ENCODE measurements at regions not wholly inside any gene's neighbourhood (a gene's known extent, or its start where the extent isn't known, plus 50 kb on each side); places are given as distances from the start of the nearest gene placed in this dataset.

DNA sequence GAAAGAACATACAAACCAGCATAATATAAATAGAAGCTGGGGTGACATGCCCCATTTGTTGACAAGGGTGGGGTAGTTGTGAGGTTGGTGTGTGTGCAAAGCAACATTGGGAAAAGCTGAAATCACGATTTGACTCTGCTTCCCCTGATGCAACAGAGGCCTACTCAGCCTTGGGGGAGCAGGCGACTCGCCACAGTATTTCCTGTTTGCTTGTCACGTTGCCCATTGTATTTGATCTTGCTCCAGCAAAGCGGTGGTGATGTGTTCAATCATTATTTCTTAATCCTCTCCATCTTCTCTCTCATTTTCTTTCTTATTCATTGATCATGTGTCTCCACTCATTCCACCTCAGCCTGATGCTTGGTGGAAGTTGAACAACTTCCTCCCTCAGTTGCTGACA lies 165.8 kb upstream of the CITED2 start:
- POLR2A ChIA-PET: interaction anchor here in 1 of 2 donors (0.7 to 1.5 kb wide), 2 partner anchors 166 to 218 kb away, joined by 3 to 11 read pairs; partner anchors contain the start of gene CITED2
- Histone ChIP-seq H3K4me3 (ENCODE audit: control insufficient read depth in 1 of 2, extremely low read depth in 1 of 2, low read length in 1 of 2) (no peak overlapping the region), H3K27ac (ENCODE audit: low read length) (peak overlapping the region; percentile 65), H3K36me3 (ENCODE audit: control insufficient read depth in 2 of 2, extremely low read depth in 1 of 2, insufficient read depth in 1 of 2, low read length in 1 of 2) (no peaks in the 10 kb centered on the region), H3K27me3 (replicated peaks in 1 of 2; ENCODE audit: control insufficient read depth in 2 of 2, extremely low read depth in 1 of 2, insufficient read depth in 2 of 2, low read length in 1 of 2) (no peaks in the 10 kb centered on the region), H3K4me1 (ENCODE audit: control insufficient read depth in 1 of 2, extremely low read depth in 1 of 2, insufficient read depth in 2 of 2, low read length in 2 of 2) (peaks cover 14 to 31% of the 10 kb centered on the region in 2 experiments), H3K9me3 (no peaks in the 10 kb centered on the region)
- Mint-ChIP-seq H3K4me1 (peaks cover 22 to 64% (median 42%) of the 10 kb centered on the region in 3 donors), H3K36me3 (no peaks in the 10 kb centered on the region), H3K4me3 (peak overlapping the region in 2 of 3 donors; percentile 25 to 32), H3K27me3 (no peaks in the 10 kb centered on the region), H3K27ac (peak overlapping the region; percentile 90), H3K9me3 (no peaks in the 10 kb centered on the region)
- DNase-seq (peak in 34 of 35 experiments; percentile 15 to 65 (median 34)), ATAC-seq (replicated peaks in 1 of 4) (peak; percentile 82 to 96 (median 88))
- WGBS (ENCODE audit: insufficient coverage): 0% methylated on average over 1 of the region's 5 CpGs
- CTCF ChIA-PET: interaction anchor here in 1 of 2 donors (0.8 to 1.3 kb wide), 2 partner anchors 9 to 553 kb away, joined by 3 to 4 read pairs; no protein-coding TSS in a partner anchor

DNA sequence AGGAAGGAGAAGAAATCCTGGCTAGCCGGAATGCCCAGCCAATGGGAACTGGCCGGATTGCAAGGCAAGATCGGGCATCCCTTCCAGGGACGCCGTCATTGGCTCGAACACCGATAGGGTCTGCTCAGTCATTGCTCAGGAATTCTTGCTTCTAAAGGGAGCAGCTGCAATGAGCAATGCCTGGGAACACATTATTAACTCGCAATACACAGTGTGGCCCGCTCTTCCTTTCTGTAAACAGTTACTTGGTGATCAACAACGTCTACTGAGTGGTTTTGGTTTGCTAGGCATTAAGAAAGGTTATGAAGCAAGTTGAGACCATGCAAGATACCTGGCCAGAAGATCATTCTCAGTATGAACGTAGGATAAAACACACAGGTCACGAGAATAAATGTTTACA lies 165.4 kb upstream of the CITED2 start:
- peak overlapping the region in 1 of 3 donors; percentile 32 for H3K4me3 Mint-ChIP-seq
- peak in 3 of 4 experiments; percentile 23 to 61 (median 41) for ATAC-seq (replicated peaks in 1 of 4)
- WGBS (ENCODE audit: insufficient coverage): 88% methylated on average over 7 of the region's 12 CpGs
- H3K27me3 Mint-ChIP-seq: no peaks in the 10 kb centered on the region
- no peak overlapping the region for H3K4me3 ChIP-seq (ENCODE audit: control insufficient read depth in 1 of 2, extremely low read depth in 1 of 2, low read length in 1 of 2)
- H3K9me3 Mint-ChIP-seq: no peaks in the 10 kb centered on the region
- no peaks in the 10 kb centered on the region for H3K9me3 ChIP-seq
- POLR2A ChIA-PET: interaction anchor here in 1 of 2 donors (0.7 to 1.5 kb wide), 2 partner anchors 165 to 218 kb away, joined by 3 to 11 read pairs; partner anchors contain the start of gene CITED2
- H3K27me3 ChIP-seq (replicated peaks in 1 of 2; ENCODE audit: control insufficient read depth in 2 of 2, extremely low read depth in 1 of 2, insufficient read depth in 2 of 2, low read length in 1 of 2): no peaks in the 10 kb centered on the region
- no peak for DNase-seq
- peaks cover 23 to 63% (median 40%) of the 10 kb centered on the region in 3 donors for H3K4me1 Mint-ChIP-seq
- peak overlapping the region; percentile 65 for H3K27ac ChIP-seq (ENCODE audit: low read length)
- peaks cover 16 to 33% of the 10 kb centered on the region in 2 experiments for H3K4me1 ChIP-seq (ENCODE audit: control insufficient read depth in 1 of 2, extremely low read depth in 1 of 2, insufficient read depth in 2 of 2, low read length in 2 of 2)
- H3K36me3 Mint-ChIP-seq: no peaks in the 10 kb centered on the region
- H3K36me3 ChIP-seq (ENCODE audit: control insufficient read depth in 2 of 2, extremely low read depth in 1 of 2, insufficient read depth in 1 of 2, low read length in 1 of 2): no peaks in the 10 kb centered on the region
- CTCF ChIA-PET: interaction anchor here in 1 of 2 donors (1.3 kb wide), 1 partner anchor 9 kb away, joined by 4 read pairs; no protein-coding TSS in a partner anchor
- H3K27ac Mint-ChIP-seq: peak overlapping the region; percentile 90

DNA sequence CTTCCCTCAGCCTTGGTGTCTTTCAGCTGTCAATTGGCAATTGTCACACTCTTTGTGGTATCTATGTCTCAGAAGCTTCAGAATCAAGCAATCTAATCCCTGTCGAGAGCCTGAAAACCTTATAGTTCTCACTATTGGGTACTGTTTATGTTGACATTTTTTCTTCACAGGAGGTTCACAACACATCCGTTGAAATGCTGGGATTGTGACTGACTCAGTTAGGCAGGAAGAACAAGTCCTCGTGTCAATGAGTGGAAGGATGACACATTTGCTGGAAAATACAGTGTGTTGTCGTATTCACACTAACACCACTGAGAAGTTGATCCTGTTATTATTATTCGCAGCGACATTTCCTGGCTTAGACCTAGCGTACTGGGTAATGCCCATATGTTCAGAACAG lies 163.9 kb upstream of the CITED2 start:
- ChIA-PET POLR2A (no interaction called here), CTCF (no interaction called here)
- H3K4me1 Mint-ChIP-seq: peaks cover 38 to 70% (median 52%) of the 10 kb centered on the region in 3 donors
- H3K4me3 Mint-ChIP-seq: no peak overlapping the region
- no peaks in the 10 kb centered on the region for H3K36me3 ChIP-seq (ENCODE audit: control insufficient read depth in 2 of 2, extremely low read depth in 1 of 2, insufficient read depth in 1 of 2, low read length in 1 of 2)
- H3K9me3 Mint-ChIP-seq: no peaks in the 10 kb centered on the region
- no peak overlapping the region for H3K4me3 ChIP-seq (ENCODE audit: control insufficient read depth in 1 of 2, extremely low read depth in 1 of 2, low read length in 1 of 2)
- no peaks in the 10 kb centered on the region for H3K9me3 ChIP-seq
- no peak for ATAC-seq (replicated peaks in 1 of 4)
- whole genome bisulfite sequencing (ENCODE audit: insufficient coverage): 100% methylated on average over 2 of the region's 7 CpGs
- no peaks in the 10 kb centered on the region for H3K36me3 Mint-ChIP-seq
- H3K27me3 Mint-ChIP-seq: no peaks in the 10 kb centered on the region
- H3K27ac Mint-ChIP-seq: peak overlapping the region; percentile 49 to 50
- peaks cover 29 to 45% of the 10 kb centered on the region in 2 experiments for H3K4me1 ChIP-seq (ENCODE audit: control insufficient read depth in 1 of 2, extremely low read depth in 1 of 2, insufficient read depth in 2 of 2, low read length in 2 of 2)
- no peaks in the 10 kb centered on the region for H3K27me3 ChIP-seq (replicated peaks in 1 of 2; ENCODE audit: control insufficient read depth in 2 of 2, extremely low read depth in 1 of 2, insufficient read depth in 2 of 2, low read length in 1 of 2)
- no peak for DNase-seq
- H3K27ac ChIP-seq (ENCODE audit: low read length): no peak overlapping the region

DNA sequence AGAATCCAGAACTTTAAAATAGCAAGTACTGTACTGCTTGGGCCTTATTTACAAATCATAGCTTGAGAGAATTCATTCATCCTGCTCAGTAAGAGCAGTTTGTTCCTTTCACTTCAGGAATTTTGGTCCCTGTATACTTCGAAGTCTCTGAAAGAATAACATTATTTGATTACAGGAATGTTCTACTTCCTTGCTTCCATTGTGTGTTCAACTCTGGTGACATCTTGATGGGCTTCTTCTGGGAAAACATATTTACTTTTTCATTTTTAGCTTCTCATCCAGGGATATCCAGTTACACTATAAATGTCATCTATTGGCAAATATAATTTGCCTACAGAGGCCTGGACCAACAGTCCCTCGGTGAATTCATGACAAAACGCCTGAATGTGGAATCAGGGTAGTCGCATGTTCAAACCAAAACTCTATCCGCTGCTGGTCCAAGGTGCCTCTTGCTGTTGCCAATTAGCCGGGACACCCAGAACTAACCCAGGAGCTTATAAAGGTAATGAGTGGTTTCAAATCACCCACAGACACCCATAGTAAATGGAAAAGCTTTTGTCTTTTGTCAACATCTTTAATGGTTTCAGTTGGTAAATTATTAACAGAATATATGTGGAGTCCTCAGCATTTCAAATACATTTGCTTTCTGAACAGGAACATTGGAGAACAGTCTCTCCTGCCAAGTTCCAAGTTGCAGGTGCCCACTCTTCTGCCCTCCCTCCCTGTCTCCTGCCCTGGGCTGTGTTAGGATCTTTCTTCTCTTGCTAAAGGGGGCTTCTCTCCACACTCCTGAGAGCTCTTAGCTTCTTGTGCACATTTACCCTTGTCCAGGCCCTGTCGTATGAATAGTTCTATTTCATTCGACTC lies 162.5 kb upstream of the CITED2 start:
- Histone ChIP-seq H3K4me1 (ENCODE audit: control insufficient read depth in 1 of 2, extremely low read depth in 1 of 2, insufficient read depth in 2 of 2, low read length in 2 of 2) (peaks cover 29 to 46% of the 10 kb centered on the region in 2 experiments), H3K36me3 (ENCODE audit: control insufficient read depth in 2 of 2, extremely low read depth in 1 of 2, insufficient read depth in 1 of 2, low read length in 1 of 2) (no peaks in the 10 kb centered on the region), H3K9me3 (no peaks in the 10 kb centered on the region), H3K4me3 (ENCODE audit: control insufficient read depth in 1 of 2, extremely low read depth in 1 of 2, low read length in 1 of 2) (no peak overlapping the region), H3K27ac (ENCODE audit: low read length) (no peak overlapping the region), H3K27me3 (replicated peaks in 1 of 2; ENCODE audit: control insufficient read depth in 2 of 2, extremely low read depth in 1 of 2, insufficient read depth in 2 of 2, low read length in 1 of 2) (no peaks in the 10 kb centered on the region)
- ATAC-seq (replicated peaks in 1 of 4) (no peak), DNase-seq (no peak)
- H3K27me3 Mint-ChIP-seq: no peaks in the 10 kb centered on the region
- H3K36me3 Mint-ChIP-seq: no peaks in the 10 kb centered on the region
- 100% methylated on average over 2 of the region's 8 CpGs for WGBS (ENCODE audit: insufficient coverage)
- peaks cover 38 to 65% (median 54%) of the 10 kb centered on the region in 3 donors for H3K4me1 Mint-ChIP-seq
- H3K27ac Mint-ChIP-seq: peak overlapping the region; percentile 39 to 76
- POLR2A ChIA-PET: interaction anchor here in 1 of 2 donors (0.7 kb wide), 1 partner anchor 8 kb away, joined by 3 read pairs; no protein-coding TSS in a partner anchor
- no peak overlapping the region for H3K4me3 Mint-ChIP-seq
- CTCF ChIA-PET: no interaction called here
- H3K9me3 Mint-ChIP-seq: no peaks in the 10 kb centered on the region

DNA sequence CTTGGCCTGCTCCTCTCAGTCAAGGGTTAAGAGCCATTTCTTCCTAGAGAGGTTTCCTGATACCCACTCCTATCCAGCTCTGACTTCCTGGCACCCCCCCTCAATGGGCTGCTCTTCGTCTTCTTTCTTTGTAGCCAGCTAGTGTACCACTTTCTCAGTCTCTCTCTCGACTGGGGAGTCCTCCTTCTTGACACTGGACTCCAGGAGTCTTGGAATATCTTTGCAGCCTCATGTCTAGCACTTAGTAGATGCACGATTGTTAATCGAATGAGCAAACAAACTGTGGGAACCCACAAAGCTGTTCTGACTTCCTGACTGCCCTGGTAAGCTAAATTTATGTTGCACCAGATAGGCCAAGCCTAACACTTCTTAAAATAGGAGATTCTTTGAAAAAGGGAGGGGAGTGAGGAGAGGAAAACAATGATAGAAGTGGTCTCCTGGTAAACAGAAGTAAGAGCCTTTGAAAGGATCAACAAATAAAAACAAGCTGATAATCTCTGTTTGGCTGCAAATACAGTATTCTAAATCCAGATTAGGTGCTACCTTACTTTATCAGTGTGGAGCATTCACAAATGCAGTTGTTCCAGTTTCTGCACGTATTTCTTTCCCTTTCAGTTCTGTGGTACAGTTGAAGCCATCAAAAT lies 160.1 kb upstream of the CITED2 start:
- peak; percentile 36 to 62 (median 50) for ATAC-seq (replicated peaks in 1 of 4)

More for the DNA sequence above, 160.1 kb upstream of the CITED2 start:
- POLR2A ChIA-PET: interaction anchor here in 1 of 2 donors (0.6 kb wide), 1 partner anchor 19 kb away, joined by 3 read pairs; no protein-coding TSS in a partner anchor
- Histone ChIP-seq H3K9me3 (no peaks in the 10 kb centered on the region), H3K27me3 (replicated peaks in 1 of 2; ENCODE audit: control insufficient read depth in 2 of 2, extremely low read depth in 1 of 2, insufficient read depth in 2 of 2, low read length in 1 of 2) (no peaks in the 10 kb centered on the region), H3K4me3 (ENCODE audit: control insufficient read depth in 1 of 2, extremely low read depth in 1 of 2, low read length in 1 of 2) (no peak overlapping the region), H3K36me3 (ENCODE audit: control insufficient read depth in 2 of 2, extremely low read depth in 1 of 2, insufficient read depth in 1 of 2, low read length in 1 of 2) (no peaks in the 10 kb centered on the region), H3K4me1 (ENCODE audit: control insufficient read depth in 1 of 2, extremely low read depth in 1 of 2, insufficient read depth in 2 of 2, low read length in 2 of 2) (peaks cover 16 to 36% of the 10 kb centered on the region in 2 experiments), H3K27ac (ENCODE audit: low read length) (peak overlapping the region; percentile 59)
- CTCF ChIA-PET: interaction anchor here in 1 of 2 donors (0.8 kb wide), 1 partner anchor 165 kb away, joined by 3 read pairs; no protein-coding TSS in a partner anchor
- WGBS (ENCODE audit: insufficient coverage): 2% methylated on average over 4 of the region's 5 CpGs
- H3K4me1 Mint-ChIP-seq: peaks cover 25 to 64% (median 53%) of the 10 kb centered on the region in 3 donors
- H3K36me3 Mint-ChIP-seq: no peaks in the 10 kb centered on the region
- H3K4me3 Mint-ChIP-seq: peak overlapping the region; percentile 32 to 58 (median 37)
- no peaks in the 10 kb centered on the region for H3K27me3 Mint-ChIP-seq
- no peaks in the 10 kb centered on the region for H3K9me3 Mint-ChIP-seq
- H3K27ac Mint-ChIP-seq: peak overlapping the region; percentile 93 to 98
- DNase-seq: peak in 3 of 35 experiments; percentile 4 to 41 (median 4)

All from T-cell (primary cell).